GM18517 (cell line): ENCODE measurements at regions not wholly inside any gene's neighbourhood (a gene's known extent, or its start where the extent isn't known, plus 50 kb on each side); places are given as distances from the start of the nearest gene placed in this dataset.
"Not testable (repeated sequence)": the region's sequence is repeated elsewhere in the genome, so short reads cannot be mapped to it uniquely, and the experiment has no call there.

ENCODE experiments used
- ATAC-seq: cut with Tn5 transposase; IDR thresholded peaks from one replicate; pipeline ENCODE4 v1.9.1; 2021; ENCODE audit warnings: mild to moderate bottlenecking, moderate library complexity; ENCODE audit not compliant: unreplicated experiment

- no peak for ATAC-seq
Observed at GRCh38 chr2:167844714-167845530, 402.5 kb downstream of the STK39 start.

DNA sequence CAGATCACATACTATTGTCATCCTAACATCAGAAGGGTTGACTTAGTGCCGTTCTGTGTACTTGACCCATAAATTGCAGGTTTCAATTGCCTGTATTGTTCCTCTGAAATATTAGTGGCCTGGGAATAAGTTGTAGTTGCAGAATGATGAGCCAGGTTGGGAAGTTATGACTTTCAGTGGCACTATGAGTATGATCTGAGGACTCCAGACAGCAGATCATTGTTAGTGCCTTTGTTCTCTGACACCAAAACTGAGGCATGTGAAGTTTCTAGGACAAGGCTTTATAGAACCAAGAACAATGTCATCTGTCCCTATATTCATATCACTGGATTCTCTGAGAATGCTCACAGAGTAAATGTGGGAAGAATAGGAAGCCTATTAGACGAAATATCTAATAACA is 403.7 kb downstream of the STK39 start:
- no peak for ATAC-seq

DNA sequence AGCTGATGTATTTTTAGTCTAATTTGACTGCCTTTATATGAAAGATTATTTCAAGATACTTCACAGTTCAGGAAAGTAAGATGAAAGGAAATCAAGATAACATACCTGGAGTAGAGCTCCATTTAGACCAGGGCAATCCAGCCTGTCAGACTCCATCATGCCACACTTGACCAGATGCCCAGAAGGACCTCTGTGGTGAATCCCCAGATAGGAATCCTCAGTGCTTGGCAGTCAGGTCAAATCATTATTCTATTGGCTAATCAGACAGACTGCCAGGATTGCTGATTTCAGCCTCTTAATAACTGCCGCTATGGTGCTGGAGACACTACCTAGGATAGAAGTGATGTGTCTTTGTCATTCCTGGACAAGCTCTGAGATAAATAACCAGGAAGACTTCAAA is 404.2 kb downstream of the STK39 start:
- ATAC-seq: no peak

DNA sequence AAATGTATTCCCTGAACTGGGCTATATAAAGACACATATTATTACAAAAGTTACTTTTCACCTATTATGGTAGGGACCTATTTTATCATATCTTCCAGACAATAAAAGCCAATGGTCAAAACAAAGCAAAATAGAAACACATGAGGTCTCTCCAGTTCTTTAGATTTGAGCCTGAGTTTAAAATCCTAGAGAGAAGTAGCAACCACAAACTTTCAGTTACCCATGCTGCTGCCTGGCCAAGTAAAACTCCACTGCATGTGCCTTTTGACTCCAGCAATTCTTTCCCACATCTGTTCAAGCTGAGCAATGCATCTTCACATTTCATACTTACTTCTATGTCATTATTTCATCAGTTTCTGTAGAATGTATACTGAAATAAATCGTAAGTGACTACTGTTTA is 405.3 kb downstream of the STK39 start:
- ATAC-seq: no peak

DNA sequence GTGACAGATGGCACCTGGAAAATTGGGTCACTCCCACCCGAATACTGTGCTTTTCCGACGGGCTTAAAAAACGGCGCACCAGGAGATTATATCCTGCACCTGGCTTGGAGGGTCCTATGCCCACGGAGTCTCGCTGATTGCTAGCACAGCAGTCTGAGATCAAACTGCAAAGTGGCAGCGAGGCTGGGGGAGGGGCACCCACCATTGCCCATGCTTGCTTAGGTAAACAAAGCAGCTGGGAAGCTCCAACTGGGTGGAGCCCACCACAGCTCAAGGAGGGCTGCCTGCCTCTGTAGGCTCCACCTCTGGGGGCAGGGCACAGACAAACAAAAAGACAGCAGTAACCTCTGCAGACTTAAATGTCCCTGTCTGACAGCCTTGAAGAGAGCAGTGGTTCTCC is 412.1 kb downstream of the STK39 start:
- not testable (repeated sequence) for ATAC-seq

DNA sequence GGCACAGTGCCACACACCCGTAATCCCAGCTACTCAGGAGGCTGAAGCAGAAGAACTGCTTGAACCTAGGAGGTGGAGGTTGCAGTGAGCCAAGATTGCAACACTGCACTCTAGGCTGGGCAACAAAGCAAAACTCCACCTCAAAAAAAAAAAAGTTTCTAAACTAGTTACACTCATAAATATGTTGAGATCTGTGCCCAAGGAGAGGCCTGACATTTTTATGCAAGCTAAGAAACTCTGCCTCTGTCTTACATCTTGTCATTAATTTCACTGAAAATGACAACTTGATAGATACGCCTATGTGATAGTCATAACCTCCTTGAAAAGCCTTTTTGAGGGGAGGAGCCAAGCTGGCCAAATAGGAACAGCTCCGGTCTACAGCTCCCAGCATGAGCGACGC is 412.7 kb downstream of the STK39 start:
- ATAC-seq: no peak

DNA sequence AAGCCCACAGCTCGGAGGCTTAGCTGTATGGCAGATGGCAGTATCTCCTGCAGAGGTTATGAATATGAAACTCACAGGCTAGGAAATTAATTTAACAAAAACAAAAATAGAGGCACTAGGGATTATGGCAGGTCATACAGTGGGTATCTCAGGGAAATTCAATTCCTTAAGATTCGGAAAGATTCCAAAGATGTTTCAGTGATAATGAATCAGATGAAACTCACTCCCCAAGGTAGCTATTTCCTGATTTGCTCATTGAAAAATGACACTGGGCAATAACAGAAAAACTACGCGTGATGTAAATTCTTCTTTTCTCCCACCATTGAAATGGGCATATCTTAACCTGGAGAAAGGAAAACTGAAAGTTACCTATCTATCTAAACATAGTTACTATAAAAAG is 414.1 kb downstream of the STK39 start:
- ATAC-seq: no peak

- no peak for ATAC-seq
Observed at GRCh38 chr2:167832868-167833287, 414.5 kb downstream of the STK39 start.

GRCh38 chr2:167827352-167828097 is 419.9 kb downstream of the STK39 start:
- ATAC-seq: no peak

- no peak for ATAC-seq
Observed at GRCh38 chr2:167826906-167827305, 420.5 kb downstream of the STK39 start.

GRCh38 chr2:167825664-167826063 is 421.7 kb downstream of the STK39 start:
- no peak for ATAC-seq

GRCh38 chr2:167822690-167823465 is 424.5 kb downstream of the STK39 start:
- no peak for ATAC-seq

GRCh38 chr2:167820488-167820887 is 426.9 kb downstream of the STK39 start:
- ATAC-seq: no peak

GRCh38 chr2:167818521-167818920 is 428.9 kb downstream of the STK39 start:
- ATAC-seq: no peak

DNA sequence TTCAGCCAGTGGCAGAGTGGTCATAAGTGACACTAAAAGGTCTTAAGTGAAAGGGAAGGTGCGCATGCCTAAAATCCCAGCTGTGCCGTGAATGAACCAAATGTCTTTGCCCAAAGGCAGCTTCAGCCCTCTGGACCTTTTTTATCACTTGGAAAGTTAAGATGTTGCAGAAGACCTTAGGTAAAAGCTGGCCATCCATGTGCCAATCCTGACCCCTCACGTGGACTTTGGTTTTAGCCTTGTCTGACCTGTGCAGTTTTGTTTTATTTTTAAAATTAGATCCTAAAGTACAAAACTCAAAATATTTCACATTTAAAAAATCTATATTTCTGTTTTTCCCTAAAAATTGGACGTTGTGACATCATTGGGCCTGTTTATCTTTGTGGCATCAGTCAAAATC is 429.5 kb downstream of the STK39 start:
- ATAC-seq: no peak

DNA sequence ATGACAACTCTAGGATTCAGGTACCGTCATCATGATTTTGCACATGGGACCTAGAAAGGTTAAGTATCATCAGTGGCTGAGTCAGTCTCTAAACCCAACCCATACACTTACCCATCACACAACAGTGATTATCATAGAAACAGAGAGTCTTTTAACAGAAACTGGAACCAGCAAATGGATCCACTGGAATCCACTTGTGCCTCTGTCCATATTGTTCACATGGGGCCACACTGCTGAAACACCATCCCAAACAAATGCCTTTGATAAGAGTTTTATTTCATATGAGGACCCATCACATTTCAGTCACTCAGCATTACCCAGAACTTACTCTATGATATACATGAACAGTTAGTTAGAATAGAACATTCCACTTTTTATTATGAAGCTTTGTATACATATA is 430.0 kb downstream of the STK39 start:
- ATAC-seq: no peak

- ATAC-seq: no peak
Observed at GRCh38 chr2:167816874-167817290, 430.5 kb downstream of the STK39 start.

GRCh38 chr2:167814881-167815718 is 432.3 kb downstream of the STK39 start:
- ATAC-seq: no peak

GRCh38 chr2:167814482-167814880 is 432.9 kb downstream of the STK39 start:
- not testable (repeated sequence) for ATAC-seq

GRCh38 chr2:167809799-167810198 is 437.6 kb downstream of the STK39 start:
- ATAC-seq: not testable (repeated sequence)
